ENCODE measurements at regions not wholly inside any gene's neighbourhood (a gene's known extent, or its start where the extent isn't known, plus 50 kb on each side); places are given as distances from the start of the nearest gene placed in this dataset.

- no peak for DNase-seq
- CTCF ChIA-PET, result no interaction called here
- Mint-ChIP-seq H3K27ac (no peak overlapping the region), H3K4me1 (ENCODE audit: low read depth) (no peaks in the 10 kb centered on the region), H3K36me3 (no peaks in the 10 kb centered on the region), H3K9me3 (no peaks in the 10 kb centered on the region), H3K4me3 (no peak overlapping the region), H3K27me3 (peaks cover under 1% of the 10 kb centered on the region)
- POLR2A ChIA-PET, result no interaction called here
- intact Hi-C loops (cut with micrococcal nuclease), result no loop called here
These were observed 269.6 kb downstream of the HTR7 start for GRCh38 chr10:90588222-90588621.

DNA sequence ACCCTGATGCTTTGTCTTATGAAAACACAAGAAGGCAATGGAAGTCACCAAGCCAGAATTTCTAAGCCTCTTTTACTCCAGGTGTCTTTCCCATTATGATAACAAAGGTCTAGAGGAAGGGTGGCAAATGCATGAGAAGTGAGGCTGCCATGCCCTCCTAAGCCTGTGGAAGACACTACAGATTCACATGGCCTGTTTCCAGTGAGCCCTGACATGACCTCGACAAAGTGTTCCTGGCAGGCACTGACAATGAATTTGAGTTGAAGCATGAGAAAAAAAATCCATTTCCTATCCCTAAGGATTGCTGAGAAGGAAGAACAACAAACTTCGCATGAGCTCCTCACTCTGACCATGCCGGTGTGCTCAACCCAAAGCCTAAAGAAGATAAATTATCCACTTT is 268.0 kb downstream of the HTR7 start:
- H3K4me3 Mint-ChIP-seq, result no peak overlapping the region
- intact Hi-C loops (cut with micrococcal nuclease), result no loop called here
- POLR2A ChIA-PET, result no interaction called here
- CTCF ChIA-PET, result no interaction called here
- no peak overlapping the region for H3K27ac Mint-ChIP-seq
- DNase-seq, result no peak
- no peaks in the 10 kb centered on the region for H3K4me1 Mint-ChIP-seq (ENCODE audit: low read depth)
- no peaks in the 10 kb centered on the region for H3K36me3 Mint-ChIP-seq
- H3K9me3 Mint-ChIP-seq, result no peaks in the 10 kb centered on the region
- H3K27me3 Mint-ChIP-seq, result no peaks in the 10 kb centered on the region

DNA sequence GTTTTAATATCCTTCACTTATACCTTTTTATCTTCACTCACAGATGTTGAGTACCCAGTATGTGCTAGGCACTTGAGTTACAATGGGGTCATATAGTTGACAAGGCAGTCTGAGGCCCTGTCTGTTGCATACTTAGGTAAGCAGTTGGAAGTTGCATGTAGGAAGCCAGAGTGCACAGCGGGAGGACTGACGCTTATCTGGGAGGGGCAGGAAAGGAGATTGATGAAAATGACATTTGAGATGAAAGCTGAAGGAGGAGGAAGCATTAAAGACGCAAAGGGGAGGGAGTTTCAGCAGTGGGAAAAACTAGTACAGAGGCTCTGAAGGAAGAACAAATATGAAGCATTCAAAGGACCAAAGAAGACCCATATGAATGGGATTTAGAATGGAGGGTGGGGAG is 266.2 kb downstream of the HTR7 start:
- no peak overlapping the region for H3K27ac Mint-ChIP-seq
- intact Hi-C loops (cut with micrococcal nuclease), result no loop called here
- ChIA-PET POLR2A (no interaction called here), CTCF (no interaction called here)
- DNase-seq, result no peak
- no peaks in the 10 kb centered on the region for H3K4me1 Mint-ChIP-seq (ENCODE audit: low read depth)
- H3K4me3 Mint-ChIP-seq, result no peak overlapping the region
- no peaks in the 10 kb centered on the region for H3K36me3 Mint-ChIP-seq
- H3K9me3 Mint-ChIP-seq, result no peaks in the 10 kb centered on the region
- H3K27me3 Mint-ChIP-seq, result peaks cover 2% of the 10 kb centered on the region

GRCh38 chr10:90592638-90593302 is 265.1 kb downstream of the HTR7 start:
- no peak overlapping the region for H3K4me3 Mint-ChIP-seq
- H3K27ac Mint-ChIP-seq, result no peak overlapping the region
- H3K4me1 Mint-ChIP-seq (ENCODE audit: low read depth), result no peaks in the 10 kb centered on the region
- POLR2A ChIA-PET, result no interaction called here
- DNase-seq, result peak; percentile 18
- H3K9me3 Mint-ChIP-seq, result no peaks in the 10 kb centered on the region
- intact Hi-C loops (cut with micrococcal nuclease), result no loop called here
- no peaks in the 10 kb centered on the region for H3K36me3 Mint-ChIP-seq
- peaks cover 2% of the 10 kb centered on the region for H3K27me3 Mint-ChIP-seq
- CTCF ChIA-PET, result no interaction called here

DNA sequence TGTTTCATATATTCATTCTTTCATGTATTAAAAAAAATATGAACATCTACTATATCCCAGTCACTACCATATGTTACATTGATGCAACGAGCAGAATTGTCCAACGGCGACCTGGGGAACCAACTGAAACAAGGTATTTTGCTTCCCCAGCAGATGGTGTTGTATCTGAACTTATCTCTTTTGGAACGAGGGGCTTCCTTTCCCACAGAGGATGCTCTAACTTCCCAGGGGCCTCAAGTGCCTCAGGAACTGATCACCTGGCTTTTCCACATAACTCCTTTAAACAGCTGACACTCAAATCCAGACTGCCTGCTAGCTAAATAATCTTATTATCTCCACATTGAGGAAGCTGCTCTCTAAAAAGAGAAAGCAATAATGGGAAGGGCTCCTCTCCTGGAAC is 259.3 kb downstream of the HTR7 start:
- H3K4me3 Mint-ChIP-seq, result no peak overlapping the region
- H3K9me3 Mint-ChIP-seq, result peaks cover 4% of the 10 kb centered on the region
- H3K27me3 Mint-ChIP-seq, result peaks cover 2% of the 10 kb centered on the region
- H3K36me3 Mint-ChIP-seq, result no peaks in the 10 kb centered on the region
- no peak for DNase-seq
- ChIA-PET CTCF (no interaction called here), POLR2A (no interaction called here)
- intact Hi-C loops (cut with micrococcal nuclease), result no loop called here
- H3K27ac Mint-ChIP-seq, result no peak overlapping the region
- no peaks in the 10 kb centered on the region for H3K4me1 Mint-ChIP-seq (ENCODE audit: low read depth)

GRCh38 chr10:90602862-90603610 is 254.8 kb downstream of the HTR7 start:
- no peak overlapping the region for H3K4me3 Mint-ChIP-seq
- intact Hi-C loops (cut with micrococcal nuclease), result no loop called here
- no peaks in the 10 kb centered on the region for H3K27me3 Mint-ChIP-seq
- no peaks in the 10 kb centered on the region for H3K4me1 Mint-ChIP-seq (ENCODE audit: low read depth)
- H3K9me3 Mint-ChIP-seq, result peaks cover 4% of the 10 kb centered on the region
- no peak for DNase-seq
- POLR2A ChIA-PET, result no interaction called here
- H3K36me3 Mint-ChIP-seq, result no peaks in the 10 kb centered on the region
- CTCF ChIA-PET, result no interaction called here
- H3K27ac Mint-ChIP-seq, result no peak overlapping the region

GRCh38 chr10:90604636-90605035 is 253.2 kb downstream of the HTR7 start:
- POLR2A ChIA-PET, result no interaction called here
- CTCF ChIA-PET, result no interaction called here
- no peak overlapping the region for H3K27ac Mint-ChIP-seq
- H3K4me3 Mint-ChIP-seq, result no peak overlapping the region
- H3K9me3 Mint-ChIP-seq, result peaks cover 4% of the 10 kb centered on the region
- no peaks in the 10 kb centered on the region for H3K27me3 Mint-ChIP-seq
- no peaks in the 10 kb centered on the region for H3K36me3 Mint-ChIP-seq
- no peaks in the 10 kb centered on the region for H3K4me1 Mint-ChIP-seq (ENCODE audit: low read depth)
- no peak for DNase-seq
- intact Hi-C loops (cut with micrococcal nuclease), result no loop called here

DNA sequence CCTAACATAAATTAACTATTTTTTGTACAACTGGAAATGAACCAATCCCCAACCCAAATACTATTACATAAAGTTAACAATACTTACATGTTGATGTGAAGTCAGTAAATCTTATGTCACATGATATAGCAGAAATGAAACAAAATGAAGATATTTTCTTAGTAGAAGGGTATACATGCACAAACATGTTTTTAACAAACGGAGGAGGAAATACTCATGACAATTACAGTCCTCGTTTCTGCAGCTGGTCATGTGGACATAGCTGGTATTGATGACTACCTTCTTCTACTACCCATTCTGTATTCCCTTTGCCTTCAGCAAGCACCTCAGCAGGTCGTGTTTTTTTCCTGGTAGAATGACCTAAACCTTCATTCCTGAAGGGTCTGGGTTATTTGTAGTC is 252.3 kb downstream of the HTR7 start:
- H3K9me3 Mint-ChIP-seq, result no peaks in the 10 kb centered on the region
- no peaks in the 10 kb centered on the region for H3K4me1 Mint-ChIP-seq (ENCODE audit: low read depth)
- intact Hi-C loops (cut with micrococcal nuclease), result no loop called here
- H3K27ac Mint-ChIP-seq, result no peak overlapping the region
- H3K36me3 Mint-ChIP-seq, result no peaks in the 10 kb centered on the region
- H3K4me3 Mint-ChIP-seq, result no peak overlapping the region
- CTCF ChIA-PET, result no interaction called here
- DNase-seq, result no peak
- H3K27me3 Mint-ChIP-seq, result no peaks in the 10 kb centered on the region
- POLR2A ChIA-PET, result no interaction called here

GRCh38 chr10:90612276-90612675 is 245.6 kb downstream of the HTR7 start:
- DNase-seq, result no peak
- H3K27ac Mint-ChIP-seq, result no peak overlapping the region
- H3K9me3 Mint-ChIP-seq, result no peaks in the 10 kb centered on the region
- intact Hi-C loops (cut with micrococcal nuclease), result no loop called here
- H3K36me3 Mint-ChIP-seq, result no peaks in the 10 kb centered on the region
- ChIA-PET CTCF (no interaction called here), POLR2A (no interaction called here)
- H3K27me3 Mint-ChIP-seq, result no peaks in the 10 kb centered on the region
- no peak overlapping the region for H3K4me3 Mint-ChIP-seq
- no peaks in the 10 kb centered on the region for H3K4me1 Mint-ChIP-seq (ENCODE audit: low read depth)

- ChIA-PET POLR2A (no interaction called here), CTCF (no interaction called here)
- intact Hi-C loops (cut with micrococcal nuclease), result no loop called here
- DNase-seq, result no peak
- Mint-ChIP-seq H3K4me3 (no peak overlapping the region), H3K36me3 (no peaks in the 10 kb centered on the region), H3K4me1 (ENCODE audit: low read depth) (no peaks in the 10 kb centered on the region), H3K9me3 (no peaks in the 10 kb centered on the region), H3K27me3 (no peaks in the 10 kb centered on the region), H3K27ac (no peak overlapping the region)
These were observed 243.2 kb downstream of the HTR7 start for GRCh38 chr10:90614631-90615030.

DNA sequence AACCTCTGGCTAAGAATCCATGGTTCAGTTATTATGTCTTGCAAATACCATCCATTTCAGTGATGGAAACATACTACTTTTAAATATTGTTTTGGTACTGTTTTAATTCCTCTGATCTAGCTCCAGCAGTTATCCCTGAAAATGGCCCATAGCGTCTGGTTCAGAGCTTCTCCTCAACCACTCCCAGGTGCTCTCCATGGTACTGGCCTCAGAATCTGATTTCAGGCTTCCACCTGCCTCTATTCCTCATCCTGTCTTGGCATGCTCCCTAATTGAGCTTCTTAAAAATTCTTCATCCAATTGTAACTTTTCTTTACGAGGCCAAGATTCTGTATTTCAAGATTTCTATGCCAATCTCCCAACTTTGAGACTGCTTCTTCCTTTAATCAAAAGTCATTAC is 236.3 kb downstream of the HTR7 start:
- Mint-ChIP-seq H3K27ac (no peak overlapping the region), H3K4me3 (no peak overlapping the region), H3K9me3 (no peaks in the 10 kb centered on the region), H3K36me3 (no peaks in the 10 kb centered on the region), H3K27me3 (no peaks in the 10 kb centered on the region), H3K4me1 (ENCODE audit: low read depth) (no peaks in the 10 kb centered on the region)
- intact Hi-C loops (cut with micrococcal nuclease), result no loop called here
- POLR2A ChIA-PET, result no interaction called here
- no peak for DNase-seq
- CTCF ChIA-PET, result interaction anchor here (0.7 kb wide), 1 partner anchor 555 kb away, joined by 3 read pairs; no protein-coding TSS in a partner anchor

- Mint-ChIP-seq H3K36me3 (no peaks in the 10 kb centered on the region), H3K27me3 (no peaks in the 10 kb centered on the region), H3K4me1 (ENCODE audit: low read depth) (no peaks in the 10 kb centered on the region), H3K27ac (no peak overlapping the region), H3K9me3 (no peaks in the 10 kb centered on the region), H3K4me3 (no peak overlapping the region)
- CTCF ChIA-PET, result no interaction called here
- POLR2A ChIA-PET, result no interaction called here
- DNase-seq, result no peak
- intact Hi-C loops (cut with micrococcal nuclease), result no loop called here
These were observed 222.6 kb downstream of the HTR7 start for GRCh38 chr10:90635111-90635765.

DNA sequence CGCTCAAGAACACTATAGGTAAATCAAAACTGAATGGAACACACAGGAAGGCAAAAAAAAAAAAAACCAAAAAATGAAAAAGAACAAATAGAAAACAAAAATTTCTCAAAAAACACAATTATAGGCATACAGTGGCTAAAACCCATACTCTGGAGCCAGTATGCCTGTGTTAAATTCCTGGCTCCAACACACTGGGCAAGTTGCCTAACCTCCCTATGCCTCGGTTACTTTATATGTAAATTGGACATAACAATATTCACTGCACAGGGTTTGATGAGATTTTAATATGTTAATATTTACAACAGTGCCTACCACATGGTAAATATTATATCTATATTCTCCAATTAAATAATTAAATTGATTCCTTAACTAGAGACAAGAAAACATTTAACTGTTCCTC is 217.1 kb downstream of the HTR7 start:
- no peaks in the 10 kb centered on the region for H3K27me3 Mint-ChIP-seq
- no peaks in the 10 kb centered on the region for H3K36me3 Mint-ChIP-seq
- DNase-seq, result no peak

More for the DNA sequence above, 217.1 kb downstream of the HTR7 start:
- no peak overlapping the region for H3K4me3 Mint-ChIP-seq
- intact Hi-C loops (cut with micrococcal nuclease), result no loop called here
- POLR2A ChIA-PET, result no interaction called here
- H3K27ac Mint-ChIP-seq, result no peak overlapping the region
- CTCF ChIA-PET, result no interaction called here
- no peaks in the 10 kb centered on the region for H3K4me1 Mint-ChIP-seq (ENCODE audit: low read depth)
- H3K9me3 Mint-ChIP-seq, result no peaks in the 10 kb centered on the region
